GM12873 (cell line): ENCODE measurements at regions not wholly inside any gene's neighbourhood (a gene's known extent, or its start where the extent isn't known, plus 50 kb on each side); places are given as distances from the start of the nearest gene placed in this dataset.

ENCODE experiments used
- TF ChIP-seq, protein P1 (sequence below): IDR thresholded peaks from 2 replicates; pipeline ENCODE4 v1.5.1; 2012; ENCODE audit warnings: low read depth, mild to moderate bottlenecking, moderate library complexity, low read length, control low read depth; ENCODE audit not compliant: insufficient read depth; ENCODE audit errors: missing control alignments

DNA sequence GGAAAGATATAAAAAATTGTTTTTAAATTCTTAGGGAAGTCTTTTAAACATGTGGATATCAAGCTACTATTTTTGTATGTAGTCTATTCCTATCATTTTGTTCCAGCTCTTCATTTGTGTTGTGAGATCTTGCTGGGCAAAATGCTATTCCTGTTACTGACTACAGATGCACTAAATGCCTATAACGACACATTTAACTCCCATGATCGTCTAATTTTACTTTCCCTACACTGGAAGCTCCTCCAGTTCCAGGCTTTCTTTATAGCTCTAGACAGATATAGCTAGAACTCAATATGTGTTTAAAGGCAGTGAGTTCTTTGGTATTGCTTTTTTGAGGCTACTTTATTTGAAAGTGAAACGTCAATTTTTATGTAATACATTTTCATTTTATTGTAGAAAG lies 971.5 kb upstream of the CITED2 start:
- TF ChIP-seq, protein P1, sequence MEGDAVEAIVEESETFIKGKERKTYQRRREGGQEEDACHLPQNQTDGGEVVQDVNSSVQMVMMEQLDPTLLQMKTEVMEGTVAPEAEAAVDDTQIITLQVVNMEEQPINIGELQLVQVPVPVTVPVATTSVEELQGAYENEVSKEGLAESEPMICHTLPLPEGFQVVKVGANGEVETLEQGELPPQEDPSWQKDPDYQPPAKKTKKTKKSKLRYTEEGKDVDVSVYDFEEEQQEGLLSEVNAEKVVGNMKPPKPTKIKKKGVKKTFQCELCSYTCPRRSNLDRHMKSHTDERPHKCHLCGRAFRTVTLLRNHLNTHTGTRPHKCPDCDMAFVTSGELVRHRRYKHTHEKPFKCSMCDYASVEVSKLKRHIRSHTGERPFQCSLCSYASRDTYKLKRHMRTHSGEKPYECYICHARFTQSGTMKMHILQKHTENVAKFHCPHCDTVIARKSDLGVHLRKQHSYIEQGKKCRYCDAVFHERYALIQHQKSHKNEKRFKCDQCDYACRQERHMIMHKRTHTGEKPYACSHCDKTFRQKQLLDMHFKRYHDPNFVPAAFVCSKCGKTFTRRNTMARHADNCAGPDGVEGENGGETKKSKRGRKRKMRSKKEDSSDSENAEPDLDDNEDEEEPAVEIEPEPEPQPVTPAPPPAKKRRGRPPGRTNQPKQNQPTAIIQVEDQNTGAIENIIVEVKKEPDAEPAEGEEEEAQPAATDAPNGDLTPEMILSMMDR = no peak

DNA sequence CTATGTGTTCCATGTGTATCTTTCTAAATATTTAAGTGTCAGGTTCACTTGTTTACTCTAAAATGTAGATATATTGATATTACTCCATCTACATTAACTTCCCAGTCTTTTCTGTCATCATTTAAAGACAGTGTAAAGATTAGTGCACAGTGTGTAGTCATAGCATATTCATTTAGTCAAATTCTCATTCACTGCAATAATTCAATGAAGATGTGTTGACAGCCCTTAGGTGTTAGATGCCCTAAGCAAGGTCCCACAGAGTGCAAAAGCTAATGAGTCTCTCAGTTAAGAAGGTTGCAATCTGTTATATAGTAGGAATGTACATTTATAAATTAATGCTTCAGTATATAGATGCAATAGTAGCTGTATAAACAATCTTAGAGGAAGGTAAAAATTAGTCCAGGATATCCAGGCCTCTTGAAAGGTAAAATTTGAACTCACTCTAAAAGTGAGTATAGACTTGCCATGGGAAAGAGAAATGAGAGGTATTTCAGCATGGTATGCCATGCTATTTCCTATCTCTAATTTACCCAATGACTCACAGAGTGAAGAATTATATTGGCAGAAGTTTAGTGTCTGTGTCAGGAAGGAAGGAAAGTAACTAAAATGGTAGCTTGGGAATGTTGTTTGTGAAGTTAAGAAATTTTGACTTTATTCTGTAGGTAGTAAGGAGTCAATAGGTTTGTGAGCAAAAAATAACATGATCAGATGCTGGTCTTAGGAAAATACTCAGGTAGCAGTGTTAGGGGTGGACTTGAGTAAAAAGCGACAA lies 969.9 kb upstream of the CITED2 start:
- TF ChIP-seq, protein P1 = no peak

DNA sequence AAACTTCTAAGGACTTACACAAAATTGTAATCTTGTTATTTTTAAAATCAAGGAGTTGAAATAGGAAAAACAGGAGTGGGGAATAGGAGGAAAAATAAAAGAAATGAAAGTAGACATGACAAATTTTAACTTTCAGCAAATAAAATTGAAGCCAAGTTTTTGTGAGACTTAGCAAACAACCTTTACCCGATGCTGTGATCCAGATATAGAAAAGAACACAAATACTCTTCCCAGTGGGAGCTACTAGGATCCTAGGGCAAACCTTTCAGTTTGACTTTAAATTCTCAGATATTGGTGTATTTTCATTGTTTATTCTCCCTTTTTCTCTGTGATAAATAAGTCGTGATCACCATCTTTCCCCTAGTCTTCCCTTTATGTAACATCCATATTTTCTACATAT lies 968.7 kb upstream of the CITED2 start:
- TF ChIP-seq, protein P1 = no peak

DNA sequence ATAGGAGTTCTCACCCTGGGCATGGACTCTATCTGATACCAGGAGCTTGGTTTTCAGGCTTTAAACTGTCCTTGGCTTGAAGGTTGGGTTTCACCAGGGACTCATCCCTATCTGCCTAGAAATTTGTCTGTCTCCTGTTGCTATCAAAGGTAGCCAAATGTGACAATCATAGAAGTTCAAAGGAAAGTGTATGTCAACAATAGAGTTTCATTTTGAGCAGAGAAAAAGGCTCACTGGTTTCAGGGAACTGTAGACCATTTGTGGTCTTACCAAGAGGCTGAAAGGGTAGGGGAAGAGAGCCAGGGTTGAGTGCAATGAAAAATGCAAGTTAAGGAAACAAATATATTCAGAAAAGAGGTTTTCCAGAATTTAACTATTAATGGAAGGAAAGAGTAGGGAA lies 966.8 kb upstream of the CITED2 start:
- TF ChIP-seq, protein P1 = no peak

DNA sequence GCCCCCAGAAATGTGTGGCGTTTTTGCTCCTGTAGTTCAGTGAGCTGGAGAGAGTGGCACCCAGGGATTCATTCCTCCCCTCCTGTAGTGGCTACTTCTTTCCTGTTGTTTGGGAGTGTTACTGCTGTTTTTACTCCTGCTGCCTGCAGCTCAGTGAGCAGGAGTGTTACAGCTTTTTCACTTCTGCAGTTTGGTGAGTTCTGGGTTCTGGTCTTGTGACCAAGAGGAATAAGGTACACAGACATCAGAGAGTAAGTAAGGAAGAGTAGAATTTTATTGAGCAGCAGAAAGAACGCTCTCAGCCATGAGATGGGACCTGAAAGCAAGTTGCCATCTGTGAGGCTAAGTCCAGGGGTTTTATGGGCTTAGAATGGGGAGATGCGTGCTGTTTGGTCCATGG lies 966.3 kb upstream of the CITED2 start:
- TF ChIP-seq, protein P1 = no peak

DNA sequence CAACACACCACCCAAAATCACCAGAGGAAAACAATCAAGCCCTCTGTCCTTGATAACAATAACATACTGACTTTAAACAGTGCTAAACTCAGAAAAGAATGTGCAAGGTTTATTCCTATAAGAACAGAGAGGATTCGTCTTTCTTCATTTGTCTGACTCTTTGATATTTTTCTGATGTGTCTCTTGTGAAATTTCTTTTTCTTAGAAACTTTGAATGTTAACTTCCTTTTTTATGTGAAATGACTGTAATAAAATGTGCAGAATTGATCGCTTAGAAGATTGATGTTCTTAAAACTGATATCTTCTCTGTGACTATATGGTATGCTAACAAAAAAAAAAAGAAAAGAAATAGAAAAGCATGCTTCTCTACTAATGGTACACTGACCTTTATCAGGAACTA lies 947.4 kb upstream of the CITED2 start:
- TF ChIP-seq, protein P1 = no peak

DNA sequence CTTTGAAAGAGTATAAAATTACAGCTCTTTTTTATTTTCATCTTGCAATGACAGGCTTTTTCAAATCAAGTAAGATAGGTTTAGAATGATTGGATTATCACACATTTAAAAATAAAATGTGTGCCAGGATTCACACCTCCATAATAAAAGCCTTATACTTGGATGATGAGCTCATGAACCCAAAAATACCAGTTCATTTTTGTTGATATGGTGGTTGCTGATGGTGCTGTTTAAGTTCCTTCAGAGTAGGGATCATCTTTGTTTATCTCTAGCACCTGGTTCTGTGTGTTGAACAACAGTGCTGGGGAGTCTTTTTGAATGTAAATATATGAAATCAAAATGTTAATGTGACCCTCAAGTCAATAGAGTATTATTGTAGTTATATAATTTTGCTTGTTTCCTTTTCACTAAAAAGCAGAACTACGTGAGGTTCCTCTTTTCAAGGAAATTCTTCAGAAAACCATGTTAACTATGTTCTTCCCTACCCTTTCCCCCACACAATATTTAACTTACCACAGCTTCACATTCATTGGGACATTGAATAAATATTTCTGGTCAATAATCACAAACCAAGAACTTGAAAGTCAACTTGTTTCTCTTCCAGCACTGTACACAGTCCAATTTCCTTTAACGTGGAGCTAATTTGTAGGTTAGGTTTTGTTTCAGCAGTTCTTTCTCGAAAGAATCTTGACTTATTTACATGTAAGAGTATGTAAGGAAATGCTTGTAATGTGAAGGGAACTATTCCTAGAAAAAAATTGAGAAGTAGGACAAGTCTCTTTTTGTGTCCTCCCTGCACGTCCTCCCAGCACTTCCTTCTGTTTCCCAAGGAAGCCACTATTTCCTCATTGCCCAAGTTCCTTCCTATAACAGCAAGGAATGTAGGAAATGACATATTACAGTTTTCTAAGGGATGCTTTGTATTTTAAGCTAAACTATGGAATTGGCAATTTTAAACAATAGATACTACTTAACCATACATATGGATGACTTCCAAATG lies 945.9 kb upstream of the CITED2 start:
- TF ChIP-seq, protein P1 = no peak
